HCT116 (cell line): ENCODE measurements at regions not wholly inside any gene's neighbourhood (a gene's known extent, or its start where the extent isn't known, plus 50 kb on each side); places are given as distances from the start of the nearest gene placed in this dataset.

Experiments used
- ATAC-seq: fragments of 200-7000 bp; cut with Tn5 transposase; 2 replicates; pipeline ENCODE4 v1.9.1; 2020; ENCODE audit warnings: mild to moderate bottlenecking, moderate library complexity
- BruUV-seq: library from RNA; stranded (reverse); fragments of 400-500 nt; replicated peaks from 2 replicates; lab custom pipeline; 2021; lab: Mats Ljungman, UMichigan
- CTCF ChIA-PET: fragments of 300-600 bp; sonication (Branson Sonifier 250); formaldehyde crosslinking; loops from one replicate; lab custom pipeline; 2021; ENCODE audit warnings: antibody characterized with exemption; lab: Charles Lee
- POLR2A ChIA-PET: fragments of 300-600, 350-600 bp; sonication (Branson Sonifier 250); formaldehyde crosslinking; loops from one replicate; lab custom pipeline; 2021; ENCODE audit warnings: antibody characterized with exemption; lab: Charles Lee
- RAD21 ChIA-PET, 2 experiments: fragments of 300-600 bp; sonication (Branson Sonifier 250); formaldehyde crosslinking; loops; one replicate each; lab custom pipeline; 2023; ENCODE audit warnings: low total read pairs in 2 of 2; ENCODE audit not compliant: uncharacterized antibody in 2 of 2, unreplicated experiment in 2 of 2, low non-redundant PET in 1 of 2; lab: Charles Lee
- DNase-seq: peaks from one replicate; pipeline ENCODE4 v3.0.0-alpha.2; 2010; ENCODE audit warnings: low read depth, low spot score
- H2AFZ ChIP-seq: fragments of 200-600 bp; shearing (Covaris generic), sonication (generic); 2 replicates; pipeline ENCODE4 v1.6.1; 2017; ENCODE audit warnings: low read depth, mixed run types, mixed read lengths, antibody characterized with exemption, low read length; ENCODE audit not compliant: poor library complexity, severe bottlenecking
- H3K27ac ChIP-seq: 2 replicates; pipeline ENCODE4 v1.5.1; 2012; ENCODE audit warnings: low read depth, low read length
- H3K27me3 ChIP-seq: fragments of 200-600 bp; sonication (generic); 2 replicates; pipeline ENCODE4 v1.6.1; 2016; ENCODE audit warnings: mixed run types, low read length, mixed read lengths; ENCODE audit not compliant: insufficient read depth
- H3K36me3 ChIP-seq, 2 experiments: fragments of 200-500 bp in 1 of 2; fragments of 200-600 bp in 1 of 2; sonication (Bioruptor generic) in 1 of 2; sonication (generic) in 1 of 2; 2 replicates each; pipeline versions ENCODE4 v1.5.1 to v1.6.1; 2014 to 2016; ENCODE audit warnings: low read length in 2 of 2, inconsistent platforms in 1 of 2, mixed read lengths in 1 of 2, mixed run types in 1 of 2; ENCODE audit not compliant: insufficient read depth in 2 of 2, control insufficient read depth in 1 of 2
- H3K4me1 ChIP-seq, 2 experiments: fragments of 200-600 bp in 1 of 2; sonication (generic) in 1 of 2; 2 replicates each; pipeline versions ENCODE4 v1.5.1 to v1.6.1; 2012 to 2017; ENCODE audit warnings: low read length in 2 of 2, inconsistent platforms in 1 of 2, mild to moderate bottlenecking in 1 of 2, mixed read lengths in 1 of 2, mixed run types in 1 of 2, moderate library complexity in 1 of 2; ENCODE audit not compliant: insufficient read depth in 2 of 2, control insufficient read depth in 1 of 2
- H3K4me2 ChIP-seq: fragments of 200-600 bp; sonication (generic); 2 replicates; pipeline ENCODE4 v1.6.1; 2017; ENCODE audit warnings: mixed run types, low read length, mixed read lengths
- H3K4me3 ChIP-seq, 2 experiments: fragments of 200-600 bp in 1 of 2; sonication (generic) in 1 of 2; replicated peaks in 1 of 2; 2 replicates each; pipeline ENCODE4 v1.5.1; 2011 to 2016; ENCODE audit warnings: low read length in 2 of 2, control low read depth in 1 of 2, low read depth in 1 of 2, mild to moderate bottlenecking in 1 of 2, mixed read lengths in 1 of 2, mixed run types in 1 of 2
- H3K79me2 ChIP-seq: fragments of 200-600 bp; sonication (generic); 2 replicates; pipeline ENCODE4 v1.6.1; 2017; ENCODE audit warnings: mild to moderate bottlenecking, mixed run types, low read length, moderate library complexity, mixed read lengths; ENCODE audit not compliant: insufficient read depth
- H3K9ac ChIP-seq: fragments of 200-600 bp; sonication (generic); 2 replicates; pipeline ENCODE4 v1.6.1; 2016; ENCODE audit warnings: low read length, mixed read lengths
- H3K9me2 ChIP-seq: fragments of 200-600 bp; sonication (generic), shearing (Covaris generic); 2 replicates; pipeline ENCODE4 v1.6.1; 2017; ENCODE audit warnings: mixed run types, mild to moderate bottlenecking, moderate library complexity; ENCODE audit not compliant: insufficient read depth
- H3K9me3 ChIP-seq, 2 experiments: fragments of 200-500 bp in 1 of 2; fragments of 200-600 bp in 1 of 2; sonication (Bioruptor generic) in 1 of 2; sonication (generic) in 1 of 2; 2 replicates each; pipeline ENCODE4 v1.6.1; 2014 to 2017; ENCODE audit warnings: low read length in 2 of 2, mixed read lengths in 2 of 2, inconsistent platforms in 1 of 2, low read depth in 1 of 2, mild to moderate bottlenecking in 1 of 2, mixed run types in 1 of 2, moderate library complexity in 1 of 2; ENCODE audit not compliant: control insufficient read depth in 1 of 2, insufficient read depth in 1 of 2
- H4K20me1 ChIP-seq: fragments of 200-600 bp; sonication (generic), shearing (Covaris generic); 2 replicates; pipeline ENCODE4 v1.6.1; 2017; ENCODE audit warnings: mixed run types, mild to moderate bottlenecking, moderate library complexity; ENCODE audit not compliant: insufficient read depth
- ATF3 ChIP-seq: IDR thresholded peaks from 2 replicates; pipeline ENCODE4 v1.6.1; 2012
- CBX3 ChIP-seq: IDR thresholded peaks from 2 replicates; pipeline ENCODE4 v1.6.1; 2012; ENCODE audit warnings: low read depth
- EGR1 ChIP-seq: IDR thresholded peaks from 2 replicates; pipeline ENCODE4 v1.6.1; 2012; ENCODE audit warnings: low read depth
- FOSL1 ChIP-seq: IDR thresholded peaks from 2 replicates; pipeline ENCODE4 v1.6.1; 2012; ENCODE audit warnings: low read depth
- MAX ChIP-seq: IDR thresholded peaks from 2 replicates; pipeline ENCODE4 v1.6.1; 2012
- POLR2A ChIP-seq: IDR thresholded peaks from 2 replicates; pipeline ENCODE4 v1.7.0; 2011; ENCODE audit warnings: borderline replicate concordance; ENCODE audit not compliant: insufficient read depth, insufficient read length; ENCODE audit errors: extremely low read depth
- REST ChIP-seq: IDR thresholded peaks from 2 replicates; pipeline ENCODE4 v1.6.1; 2012; ENCODE audit warnings: low read depth
- SIN3A ChIP-seq: IDR thresholded peaks from 2 replicates; pipeline ENCODE4 v1.6.1; 2012; ENCODE audit warnings: low read depth
- SP1 ChIP-seq: IDR thresholded peaks from 2 replicates; pipeline ENCODE4 v1.6.1; 2012; ENCODE audit warnings: low read depth
- SRF ChIP-seq: IDR thresholded peaks from 2 replicates; pipeline ENCODE4 v1.6.1; 2012; ENCODE audit warnings: low read depth
- TCF7L2 ChIP-seq: IDR thresholded peaks from 2 replicates; pipeline ENCODE4 v1.7.0; 2011; ENCODE audit warnings: borderline replicate concordance, inconsistent platforms; ENCODE audit not compliant: insufficient read depth, insufficient read length; ENCODE audit errors: extremely low read depth
- YY1 ChIP-seq: IDR thresholded peaks from 2 replicates; pipeline ENCODE4 v1.6.1; 2011; ENCODE audit warnings: low read length, low read depth, moderate library complexity, mild to moderate bottlenecking; ENCODE audit not compliant: insufficient replicate concordance; ENCODE audit errors: extremely low read depth
- ZBTB33 ChIP-seq: IDR thresholded peaks from 2 replicates; pipeline ENCODE4 v1.6.1; 2011; ENCODE audit warnings: mild to moderate bottlenecking, low read length, moderate library complexity; ENCODE audit not compliant: insufficient replicate concordance; ENCODE audit errors: extremely low read depth
- ZFX ChIP-seq: fragments of 450-650 bp; IDR thresholded peaks from 2 replicates; pipeline ENCODE4 v1.6.1; 2017
- intact Hi-C: fragments of 100-400 bp; cut with micrococcal nuclease; formaldehyde crosslinking; loops from 2 replicates; pipeline ENCODE4 v1.10.0; 2022

GRCh38 chr2:56707218-56707617 is 523.4 kb downstream of the CCDC85A start:
- no TSS peak for BruUV-seq
- Histone ChIP-seq H3K4me2 (no peak overlapping the region), H3K36me3 (no peaks in the 10 kb centered on the region), H3K27me3 (no peaks in the 10 kb centered on the region), H3K79me2 (no peaks in the 10 kb centered on the region), H4K20me1 (no peaks in the 10 kb centered on the region), H3K9me2 (no peaks in the 10 kb centered on the region), H2AFZ (no peak overlapping the region), H3K9ac (no peak overlapping the region), H3K9me3 (no peaks in the 10 kb centered on the region), H3K4me1 (no peaks in the 10 kb centered on the region), H3K27ac (no peak overlapping the region), H3K4me3 (no peak overlapping the region)
- no peak for TF ChIP-seq CBX3
- no peak for TF ChIP-seq ZBTB33
- no peak for TF ChIP-seq FOSL1
- TF ChIP-seq SP1, result no peak
- TF ChIP-seq REST, result no peak
- no peak for TF ChIP-seq ATF3
- no peak for TF ChIP-seq TCF7L2
- TF ChIP-seq MAX, result no peak
- no peak for TF ChIP-seq SIN3A
- TF ChIP-seq YY1, result no peak
- no peak for TF ChIP-seq EGR1
- TF ChIP-seq SRF, result no peak
- no peak for TF ChIP-seq POLR2A
- TF ChIP-seq ZFX, result no peak
- RAD21 ChIA-PET, result no interaction called here
- intact Hi-C loops, result no loop called here
- CTCF ChIA-PET, result no interaction called here
- no peak for ATAC-seq
- no peak for DNase-seq
- POLR2A ChIA-PET, result no interaction called here
